HG03159 (cell line): ENCODE measurements at regions not wholly inside any gene's neighbourhood (a gene's known extent, or its start where the extent isn't known, plus 50 kb on each side); places are given as distances from the start of the nearest gene placed in this dataset.

Experiments
- ATAC-seq: cut with Tn5 transposase; IDR thresholded peaks from one replicate; pipeline ENCODE4 v1.9.1; 2021; ENCODE audit warnings: mild to moderate bottlenecking, moderate library complexity; ENCODE audit not compliant: unreplicated experiment

DNA sequence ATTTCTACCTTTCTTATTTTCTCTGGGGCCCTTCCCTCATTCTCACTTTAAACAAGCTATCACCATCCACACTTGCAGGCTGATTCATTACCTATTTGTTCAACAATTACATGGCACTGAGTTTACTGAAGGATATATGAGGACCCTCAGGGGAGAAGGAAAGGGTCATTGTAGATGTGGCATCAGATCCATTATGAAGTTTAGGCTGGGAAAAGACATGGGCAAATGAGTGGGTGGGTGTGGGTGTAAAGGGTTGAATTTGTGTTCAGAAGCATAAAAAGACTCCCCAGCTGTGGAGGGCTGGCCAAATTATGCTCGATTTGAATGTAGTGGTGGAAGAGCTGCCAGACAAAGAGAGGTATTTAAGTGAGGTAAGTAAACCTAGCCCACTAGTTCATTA lies 55.9 kb upstream of the MTAP start:
- ATAC-seq = no peak

GRCh38 chr9:21747175-21747574 lies 55.3 kb upstream of the MTAP start:
- no peak for ATAC-seq

DNA sequence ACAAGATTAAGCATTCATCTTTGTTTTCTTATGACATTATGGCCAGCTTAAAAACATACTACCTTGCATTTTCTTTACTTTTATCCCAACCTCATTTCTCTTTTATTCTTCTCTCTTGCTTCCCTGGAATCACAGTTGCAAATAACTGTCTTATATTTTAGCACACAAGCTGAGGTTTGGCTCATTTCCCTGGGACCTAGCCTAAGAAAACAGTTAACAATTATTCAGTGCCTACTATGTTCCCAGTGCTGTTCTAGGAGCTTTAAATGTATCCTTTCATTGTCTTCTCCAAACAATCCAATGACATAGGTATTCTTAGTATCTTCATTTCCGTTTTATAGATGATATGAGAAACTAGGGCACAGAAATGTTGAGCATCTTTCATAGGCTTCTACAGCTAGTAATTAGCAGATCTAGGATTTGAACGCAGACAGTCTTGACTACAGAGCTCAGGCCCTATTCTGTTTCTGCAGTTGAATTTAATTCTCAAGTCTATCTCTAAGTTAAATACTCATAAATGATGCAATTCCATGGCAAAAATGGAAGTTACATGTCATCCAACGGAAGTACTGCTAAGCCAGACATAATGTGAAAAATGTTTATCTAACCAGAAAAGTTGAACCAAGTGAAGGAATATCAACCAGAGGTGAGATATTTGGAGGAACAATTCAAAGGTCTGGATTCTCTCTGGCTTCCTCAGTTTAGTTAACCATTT lies 52.3 kb upstream of the MTAP start:
- ATAC-seq = no peak

- no peak for ATAC-seq
Observed at GRCh38 chr9:21751998-21752397, 50.4 kb upstream of the MTAP start.
